ENCODE measurements at regions not wholly inside any gene's neighbourhood (a gene's known extent, or its start where the extent isn't known, plus 50 kb on each side); places are given as distances from the start of the nearest gene placed in this dataset.

DNA sequence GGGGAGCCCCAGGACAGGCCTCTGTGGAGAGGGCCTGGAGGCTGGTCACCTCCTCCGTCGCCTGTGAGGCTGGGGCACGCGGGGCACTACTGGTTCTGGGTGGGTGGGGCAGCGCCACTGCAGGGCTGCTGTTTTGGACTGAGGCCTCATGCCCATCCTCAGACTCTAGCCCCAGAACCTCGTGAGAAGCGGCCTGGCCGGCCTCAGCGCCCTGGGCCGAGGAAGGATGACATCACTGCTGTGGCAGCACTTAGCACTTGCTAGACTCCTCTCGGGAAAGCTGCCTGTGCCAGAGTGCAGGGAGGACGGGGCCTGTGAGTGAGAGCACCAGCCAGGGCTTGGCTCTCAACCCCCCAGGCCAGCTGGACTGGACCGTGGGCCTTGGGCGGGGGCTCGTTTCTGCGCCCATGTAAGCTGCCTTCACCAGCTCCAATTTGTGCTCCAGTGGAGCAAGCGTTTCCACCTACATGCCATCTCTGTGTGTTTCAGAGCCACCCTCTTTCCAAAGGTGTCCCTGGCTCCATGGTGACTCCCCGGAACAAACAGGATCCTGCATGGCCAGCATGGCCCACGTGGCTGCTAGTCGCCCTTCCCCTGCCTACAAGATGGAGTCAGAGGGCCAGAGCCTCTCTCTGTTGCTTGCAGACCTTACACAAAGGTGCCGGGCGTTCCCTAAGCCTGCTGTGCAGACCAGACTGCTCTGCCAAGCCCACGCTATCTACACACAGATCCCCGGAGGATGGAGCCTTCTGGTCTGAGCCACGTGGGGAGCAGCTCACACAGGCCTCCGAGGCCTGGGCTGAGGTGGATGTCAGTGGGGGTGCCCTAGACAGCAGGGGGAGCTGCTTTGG, 102.9 kb downstream of the CTTN start:
- DNase-seq = peak in 21 of 51 donors; percentile 8 to 70 (median 42)

DNA sequence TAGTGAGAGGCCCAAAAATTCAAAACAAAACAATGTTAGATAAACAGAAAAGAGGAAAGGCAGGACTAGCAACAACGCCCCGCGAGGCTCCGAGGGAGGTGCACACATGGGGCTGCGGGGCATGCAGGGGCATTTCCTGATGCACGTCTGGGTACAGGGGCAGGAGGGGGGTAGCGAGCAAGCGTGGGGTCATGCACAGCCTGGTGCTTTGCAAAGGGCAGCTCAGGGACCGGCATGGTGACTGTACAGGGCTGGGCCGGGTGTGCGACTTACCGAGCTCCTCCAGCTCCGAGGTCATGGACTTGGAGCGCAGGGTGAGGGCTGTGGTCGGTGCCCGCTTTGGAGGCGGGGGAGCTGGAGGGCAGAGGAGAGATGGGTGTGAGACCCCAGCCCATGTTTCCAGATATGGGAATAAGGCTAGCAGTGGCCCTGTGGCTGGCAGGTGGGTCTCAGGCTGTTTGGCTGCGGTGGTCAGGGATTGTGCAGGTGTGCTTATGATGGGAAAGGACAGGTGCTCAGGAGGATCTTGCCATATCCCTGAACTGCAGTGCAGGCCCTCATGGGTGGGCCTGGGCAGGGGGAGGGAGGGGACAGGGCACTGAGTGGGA, 103.7 kb downstream of the CTTN start:
- no peak for DNase-seq

DNA sequence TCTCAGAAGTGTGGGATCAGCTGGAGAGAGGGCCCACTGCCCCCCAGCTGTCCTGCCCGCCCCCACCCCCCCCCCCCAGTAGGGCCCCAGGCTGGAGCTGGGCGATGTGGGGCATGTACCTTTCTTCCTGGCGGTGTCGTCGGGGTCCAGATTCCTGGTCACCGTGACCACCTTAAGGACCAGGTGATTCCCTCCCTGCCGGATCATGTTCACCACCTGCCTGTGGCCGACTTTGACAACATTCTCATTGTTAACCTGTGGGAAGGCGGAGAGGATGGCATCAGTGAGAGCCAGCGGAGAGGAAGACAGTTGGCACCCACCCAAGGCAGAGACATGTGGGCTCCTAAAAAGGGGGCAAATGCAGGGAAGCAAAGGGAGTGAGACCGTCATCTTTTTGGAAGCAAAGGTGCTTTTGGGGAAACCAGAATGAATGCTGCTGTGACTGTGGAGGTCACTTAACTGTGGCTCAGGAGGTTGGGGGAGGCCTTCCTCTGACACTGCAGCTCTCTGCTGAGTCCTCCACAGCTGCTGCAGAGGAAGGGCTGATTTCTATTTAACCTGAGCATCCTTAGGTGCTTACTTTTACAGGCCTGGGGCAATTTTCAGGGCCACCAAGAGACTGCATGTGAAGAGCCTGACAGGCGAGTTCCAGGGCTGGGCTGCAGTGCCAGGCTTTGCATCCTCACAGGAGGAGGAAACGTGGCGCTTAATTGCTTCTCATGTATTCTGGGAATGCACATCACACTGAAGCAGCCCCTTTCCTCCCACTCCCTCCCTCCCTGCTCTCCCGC, 104.5 kb downstream of the CTTN start:
- DNase-seq = no peak

DNA sequence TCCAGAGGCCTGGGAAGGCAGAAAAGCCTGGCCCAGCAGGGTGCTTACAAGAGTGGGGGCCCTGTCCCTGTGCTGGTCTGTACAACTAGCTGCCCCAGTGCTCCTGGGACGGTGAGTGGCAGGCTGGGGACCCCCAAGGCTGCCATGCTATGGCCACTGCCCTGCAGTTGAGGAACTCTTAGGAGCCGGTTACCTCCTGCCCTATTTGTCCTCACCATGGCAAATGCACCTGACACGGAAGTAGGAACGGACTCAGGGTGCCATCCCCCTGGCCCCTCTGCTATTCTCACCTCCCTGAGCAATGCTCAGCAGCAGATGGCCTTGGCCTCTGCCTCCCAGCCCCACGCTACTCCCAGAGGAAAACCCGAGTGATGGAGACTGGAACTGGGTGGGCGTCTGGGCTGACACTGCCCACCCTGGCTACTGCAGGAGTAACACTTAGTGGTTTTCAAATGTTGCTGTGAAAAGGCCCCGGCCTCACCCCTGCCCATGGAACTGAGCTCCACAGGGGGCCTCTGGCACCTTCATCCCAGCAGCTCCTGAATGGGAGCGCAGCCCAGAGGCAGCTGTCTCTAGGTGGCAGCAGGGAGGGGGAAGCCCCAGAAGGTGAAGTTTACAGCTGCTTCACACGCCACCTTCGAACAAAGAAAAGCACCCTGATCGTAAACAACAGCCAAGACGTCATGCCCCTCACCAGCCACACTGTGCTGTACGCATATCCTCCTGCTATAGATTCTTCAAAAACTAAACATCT, 105.3 kb downstream of the CTTN start:
- DNase-seq = peak in 1 of 51 donors; percentile 25

DNA sequence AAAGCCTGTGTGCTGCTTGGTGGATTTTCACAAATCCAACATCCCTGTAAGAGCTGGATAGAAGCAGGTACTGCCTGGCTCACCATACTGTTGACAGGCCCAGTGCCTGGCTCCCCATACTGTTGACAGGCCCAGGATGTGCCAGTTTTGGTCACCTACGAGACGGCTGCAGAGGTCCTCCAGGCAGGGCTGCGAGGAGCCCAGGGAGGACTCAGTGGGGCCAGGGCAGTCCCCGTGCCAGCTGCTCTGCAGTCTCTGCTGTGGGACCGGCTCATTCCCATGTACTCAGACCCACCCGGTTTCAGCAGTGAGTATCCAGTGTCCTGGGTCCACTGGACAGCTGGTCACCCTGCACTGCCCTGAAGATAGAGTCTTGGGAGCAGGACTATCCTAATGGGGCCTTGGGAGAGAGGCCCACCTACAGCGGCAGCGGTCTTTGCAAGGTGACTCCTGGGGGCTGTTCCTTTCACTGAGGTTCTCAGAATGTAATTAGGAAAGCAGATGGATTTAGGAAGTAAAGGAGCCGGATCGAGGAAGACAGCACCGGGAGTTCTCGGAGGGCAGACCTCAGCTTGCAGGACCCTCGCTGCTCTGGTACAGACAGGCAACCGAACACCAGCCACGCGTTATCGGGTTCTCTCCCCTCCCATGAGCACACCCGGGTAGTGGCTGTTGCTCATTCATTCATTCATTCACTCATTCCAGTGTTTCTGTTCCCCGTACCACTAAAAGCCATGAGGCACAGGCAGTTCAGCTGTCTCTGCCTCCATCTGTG, 106.1 kb downstream of the CTTN start:
- no peak for DNase-seq

DNA sequence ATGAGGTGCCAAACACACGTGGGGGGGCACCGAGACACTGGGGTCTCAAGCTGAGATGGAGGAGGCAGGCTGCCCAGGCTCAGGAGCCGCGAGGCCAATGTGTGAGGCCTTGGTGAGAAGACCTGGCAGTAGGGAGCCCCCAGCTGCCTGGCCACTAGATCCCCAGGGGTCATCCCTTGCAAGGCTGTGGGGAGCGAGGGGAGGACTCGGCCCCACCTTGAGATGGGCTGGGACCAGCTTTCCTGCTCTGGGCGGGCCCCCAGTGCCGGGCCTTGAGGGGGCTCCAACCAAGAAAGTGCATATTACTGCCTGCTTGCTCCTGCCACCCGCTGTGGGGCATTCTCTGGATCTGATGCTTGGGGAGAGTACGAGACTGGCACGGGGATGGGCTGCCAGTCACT, 107.0 kb downstream of the CTTN start:
- no peak for DNase-seq

DNA sequence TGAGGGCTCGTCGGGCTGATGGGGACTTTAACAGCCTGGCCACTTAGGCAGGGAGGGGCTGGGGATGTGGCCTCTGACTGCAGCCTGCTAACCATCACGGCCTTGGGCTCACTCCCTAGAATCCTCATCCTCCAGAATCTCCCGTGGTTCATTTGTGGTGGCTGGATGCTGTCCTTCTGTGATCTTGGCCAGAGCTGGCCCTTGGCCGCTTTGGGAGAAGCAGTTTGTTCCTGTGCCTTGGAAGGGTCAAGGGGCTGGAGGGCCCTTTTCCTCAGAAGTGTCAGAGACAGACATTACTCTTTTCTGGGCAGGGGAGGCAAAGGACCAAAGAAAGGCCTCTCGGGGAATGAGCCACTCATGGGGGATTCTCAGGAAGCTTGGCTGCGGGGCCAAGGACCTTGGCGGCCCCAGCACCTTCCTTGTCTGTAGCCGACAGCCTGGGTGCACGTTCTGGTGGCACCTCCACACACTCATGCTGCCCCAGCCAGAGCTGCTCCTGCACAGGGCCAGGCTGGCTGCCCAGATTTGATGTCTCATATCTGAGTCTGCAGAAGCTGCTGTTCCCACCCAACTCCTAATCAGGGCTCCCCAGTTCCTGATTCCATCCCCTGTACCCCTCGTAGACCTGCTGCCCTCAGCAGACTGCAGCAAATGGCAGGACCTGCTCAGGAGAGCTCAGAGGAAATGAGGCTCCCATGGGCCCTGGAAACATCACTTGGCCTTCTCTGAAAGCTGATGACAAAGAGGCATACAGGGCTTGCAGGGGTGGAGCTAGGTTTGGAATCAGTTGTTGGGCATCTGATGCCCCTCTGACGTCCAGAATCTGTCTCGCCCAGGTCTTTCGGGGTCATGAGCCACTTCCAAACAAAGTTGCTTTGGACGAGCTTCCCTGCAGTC, 107.7 kb downstream of the CTTN start:
- DNase-seq = peak in 1 of 51 donors; percentile 28

DNA sequence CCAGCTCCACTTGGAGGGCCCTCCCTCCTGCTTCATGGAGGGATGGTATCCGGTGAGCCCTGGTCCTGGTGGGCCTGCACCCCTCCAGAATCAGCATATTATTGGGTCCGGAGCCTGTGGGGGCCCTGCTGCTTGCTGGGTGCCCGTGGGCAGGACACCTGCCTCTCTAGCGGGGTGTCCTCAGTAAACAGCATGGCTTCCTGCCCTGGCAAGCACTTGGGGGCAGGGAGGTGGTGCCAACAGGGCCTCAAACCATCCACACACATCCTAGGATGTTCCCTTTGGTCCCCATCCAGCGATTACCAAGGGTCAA, 108.3 kb downstream of the CTTN start:
- DNase-seq = no peak

DNA sequence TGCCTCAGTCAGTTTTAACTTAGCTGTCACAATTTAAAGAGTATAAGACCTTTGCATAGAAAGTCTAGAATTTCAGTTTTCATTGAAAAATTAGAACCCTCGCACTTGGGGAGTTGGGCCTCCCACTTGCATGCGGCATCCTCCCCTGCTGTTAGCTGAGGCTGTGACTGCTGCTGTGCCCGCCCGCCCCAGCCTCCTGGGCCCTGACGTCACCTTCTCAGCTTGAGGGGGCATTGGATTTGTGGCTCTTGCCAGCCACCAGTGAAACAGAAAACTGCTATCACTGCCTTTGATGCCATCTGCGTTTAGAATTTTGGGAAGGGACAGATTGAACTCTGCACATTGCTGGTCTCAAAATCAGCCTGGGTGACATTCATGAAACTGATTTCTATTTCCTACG, 108.7 kb downstream of the CTTN start:
- peak in 1 of 51 donors; percentile 31 for DNase-seq

DNA sequence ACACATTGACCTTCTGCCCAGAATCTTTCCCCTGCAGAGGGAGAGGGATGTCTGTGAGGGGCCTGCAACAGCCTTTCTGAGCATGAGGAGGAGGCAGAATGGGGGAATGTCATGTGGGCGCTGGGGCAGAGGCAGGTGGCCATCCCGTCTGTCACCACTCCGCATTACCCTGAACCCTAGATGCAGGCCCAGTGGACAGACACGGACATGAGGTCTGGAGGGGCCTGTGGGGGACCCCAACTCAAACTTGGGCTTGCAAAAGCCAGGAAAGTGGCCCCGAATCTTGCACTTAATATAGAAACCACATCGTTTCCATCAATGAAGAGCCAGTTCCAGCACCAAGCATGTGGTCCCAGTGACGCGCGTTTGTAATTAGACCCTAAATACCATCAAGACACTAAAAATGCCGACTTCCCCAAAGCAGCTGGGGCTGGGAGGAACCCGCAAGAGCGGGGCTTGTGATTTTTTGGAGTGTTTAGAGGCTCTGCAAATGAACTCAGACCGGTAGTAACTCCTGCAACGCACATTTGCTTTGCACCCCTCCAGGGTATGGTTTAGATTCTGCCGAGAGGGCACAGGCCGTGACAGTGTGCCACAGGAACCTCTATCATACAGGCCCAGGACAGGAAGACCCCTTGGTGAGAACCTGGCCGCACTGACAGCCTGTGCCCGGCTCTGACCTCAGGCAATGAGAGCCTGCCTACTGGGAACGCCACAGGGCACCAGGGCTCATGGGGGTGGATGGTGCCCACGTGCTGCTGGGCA, 109.3 kb downstream of the CTTN start:
- DNase-seq = no peak

DNA sequence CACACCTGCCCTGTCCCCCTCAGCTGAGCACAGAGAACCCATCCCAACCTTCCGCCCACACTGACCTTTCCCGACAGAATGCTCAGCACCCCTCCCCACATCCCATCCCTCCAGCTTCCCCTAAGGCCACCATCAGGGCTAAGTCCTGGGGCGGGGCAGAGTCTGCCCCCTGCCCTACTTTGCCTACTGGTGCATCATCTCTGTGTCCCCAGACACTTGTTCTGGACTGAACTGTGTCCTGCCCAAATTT, 109.8 kb downstream of the CTTN start:
- DNase-seq = no peak

DNA sequence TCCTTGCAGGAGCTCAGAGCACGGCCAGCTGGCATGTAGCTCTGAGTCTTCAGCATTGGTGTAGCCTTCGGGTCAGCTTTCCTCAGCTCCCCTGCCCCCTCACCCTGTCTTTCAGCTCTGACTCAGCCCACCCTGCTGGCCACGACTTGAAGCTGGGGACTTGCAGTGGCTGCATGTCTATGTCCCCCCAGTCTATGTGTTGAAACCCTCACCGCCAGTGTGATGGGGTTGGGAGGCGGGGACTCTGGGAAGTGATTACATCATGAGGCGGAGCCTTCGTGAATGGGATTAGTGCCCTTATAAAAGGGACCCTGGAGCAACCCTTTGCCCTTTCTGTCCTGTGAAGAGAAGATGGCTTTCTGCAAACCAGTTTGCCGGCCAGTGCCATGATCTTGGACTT, 111.1 kb downstream of the CTTN start:
- DNase-seq = peak in 1 of 51 donors; percentile 11

DNA sequence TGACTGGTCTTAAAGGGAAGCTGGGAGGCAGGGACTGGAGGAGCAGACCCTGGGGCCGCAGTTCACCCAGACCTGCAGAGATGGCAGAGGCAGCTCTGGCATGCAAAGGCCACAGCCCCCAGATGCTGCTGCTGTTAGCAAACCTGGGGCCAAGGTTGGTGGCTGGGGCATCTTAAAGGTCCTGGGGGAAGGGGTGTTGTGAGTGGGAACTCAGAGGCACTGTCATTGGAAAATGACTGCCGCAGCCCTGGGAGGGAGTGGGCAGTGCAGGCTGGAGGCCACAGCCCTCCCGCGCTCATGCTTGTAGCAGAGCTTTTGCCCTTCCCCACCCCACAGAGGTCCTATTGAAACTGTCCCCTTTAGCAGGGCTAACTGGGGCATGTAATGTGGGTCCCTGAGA, 111.8 kb downstream of the CTTN start:
- peak in 3 of 51 donors; percentile 28 to 37 (median 28) for DNase-seq

DNA sequence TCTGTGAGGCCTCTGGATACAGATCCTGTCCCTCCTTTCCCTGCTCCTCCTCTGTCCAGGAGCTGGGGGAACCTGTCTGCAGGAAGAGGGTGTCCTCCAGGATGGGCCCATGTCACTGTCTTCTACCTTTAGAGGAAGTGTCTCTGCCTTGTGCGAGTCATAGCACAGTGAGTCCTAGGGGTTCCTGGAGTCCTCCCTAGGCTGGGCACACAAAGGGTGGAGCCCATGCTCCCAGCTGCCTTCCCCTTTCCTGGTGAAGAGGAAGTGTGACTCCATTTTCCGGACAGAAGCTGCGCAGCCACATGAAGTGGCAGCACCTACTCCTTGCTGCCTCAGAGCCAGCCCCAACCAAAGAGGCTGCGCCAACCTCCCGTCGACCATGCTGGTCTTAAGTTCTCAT, 112.2 kb downstream of the CTTN start:
- DNase-seq = no peak

DNA sequence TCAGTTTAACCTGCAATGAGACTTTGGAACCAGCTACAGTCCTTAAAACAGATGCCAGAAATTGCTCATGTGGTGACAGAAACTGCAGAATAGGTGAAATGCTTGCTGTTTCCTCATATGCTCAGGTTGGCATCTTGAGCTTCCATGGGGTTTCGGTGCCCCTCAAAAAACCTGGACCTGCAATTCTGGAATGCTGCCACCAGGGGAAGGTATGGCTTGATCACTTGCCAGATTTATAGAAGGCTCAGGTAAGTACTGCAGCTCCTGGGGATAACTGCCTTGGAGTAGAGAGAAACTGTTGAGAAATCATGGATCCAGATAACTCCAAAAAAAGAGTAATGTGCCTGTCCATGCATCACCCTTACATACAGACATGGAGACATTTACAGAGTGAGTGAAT, 113.0 kb downstream of the CTTN start:
- DNase-seq = no peak

DNA sequence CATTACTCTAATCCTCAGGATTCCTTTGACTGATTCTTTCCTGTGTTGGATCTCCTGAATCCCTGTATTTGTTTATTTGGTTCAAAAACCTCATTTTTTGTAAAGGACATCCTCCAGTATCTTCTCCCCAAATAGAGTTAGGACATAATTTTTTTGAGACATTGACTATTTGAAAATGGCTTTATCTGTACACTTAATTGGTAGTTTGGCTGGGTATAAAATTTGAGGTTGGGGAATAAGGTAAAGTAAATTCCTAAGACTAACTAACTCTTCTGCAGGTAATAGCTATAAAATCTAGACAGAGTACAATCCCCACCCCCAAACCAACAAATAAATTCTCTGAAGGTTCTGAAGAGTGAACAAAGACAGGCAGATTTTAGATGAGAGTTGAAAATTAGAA, 114.4 kb downstream of the CTTN start:
- no peak for DNase-seq

DNA sequence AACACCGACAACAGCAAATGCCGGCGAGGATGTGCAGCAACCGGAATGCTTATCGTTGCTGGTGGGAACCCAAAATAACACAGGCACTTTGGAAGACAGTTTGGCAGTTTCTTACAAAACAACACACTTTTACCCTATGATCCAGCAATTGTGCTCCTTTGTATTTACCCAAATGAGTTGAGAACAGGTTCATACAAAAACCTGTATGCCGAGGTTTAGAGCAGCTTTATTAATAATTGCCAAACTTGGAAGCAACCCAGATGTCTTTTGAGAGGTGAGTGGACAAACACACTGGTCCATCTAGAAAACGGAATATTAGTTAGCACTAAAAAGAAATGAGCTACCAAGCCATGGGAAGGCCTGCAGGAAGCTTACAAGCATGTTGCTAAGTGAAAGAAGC, 118.9 kb downstream of the CTTN start:
- no peak for DNase-seq

DNA sequence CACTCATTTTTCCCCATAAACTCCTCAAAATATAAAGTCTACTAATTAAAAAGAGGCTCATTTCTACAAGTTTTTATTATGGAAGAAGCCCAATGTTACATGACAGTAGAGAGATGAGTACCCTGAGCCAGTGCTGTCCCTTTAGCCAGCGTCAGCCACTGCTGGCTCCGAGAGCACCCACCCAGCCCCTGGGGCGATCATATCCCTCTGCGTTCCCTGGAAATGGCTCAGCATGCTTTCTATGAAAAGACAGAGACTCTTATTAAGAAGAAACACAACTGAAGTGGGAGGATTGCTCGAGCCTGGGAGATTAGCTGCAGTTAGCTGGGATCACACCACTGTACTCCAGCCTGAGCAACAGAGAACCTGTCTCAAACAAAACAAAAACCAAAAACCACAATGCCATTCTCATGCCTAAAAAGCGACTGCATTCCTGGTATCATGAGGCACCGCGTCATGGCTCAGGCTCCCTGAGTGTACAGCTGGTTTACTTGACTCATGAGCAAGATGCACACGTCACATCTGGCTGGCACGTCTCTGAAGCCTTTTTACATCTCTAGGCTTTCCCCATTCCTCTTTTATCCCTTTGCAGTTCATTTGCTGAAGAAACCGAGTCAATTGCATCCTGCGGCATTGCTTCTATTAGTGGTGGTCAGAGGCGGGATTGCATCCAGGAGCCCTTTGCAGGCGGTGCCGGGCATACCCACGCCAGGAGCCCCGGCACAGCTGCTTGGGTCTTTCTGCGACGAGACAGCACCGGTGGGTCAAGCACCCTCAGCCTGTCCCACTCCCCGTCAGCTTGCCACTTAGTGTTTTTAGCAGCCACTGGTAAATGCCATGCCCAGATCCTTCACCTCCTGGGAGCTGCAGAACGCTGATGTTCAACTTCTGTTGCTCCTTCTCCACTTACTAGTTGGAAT, 119.9 kb downstream of the CTTN start:
- peak in 1 of 51 donors; percentile 26 for DNase-seq

Data from hypothalamus (tissue), 51 donors.